ENCODE measurements at regions not wholly inside any gene's neighbourhood (a gene's known extent, or its start where the extent isn't known, plus 50 kb on each side); places are given as distances from the start of the nearest gene placed in this dataset.

- H3K9me3 Mint-ChIP-seq: peaks cover 0 to 4% (median 0%) of the 10 kb centered on the region in 7 donors
- peaks cover 4% of the 10 kb centered on the region for H3K27me3 Mint-ChIP-seq
- Histone ChIP-seq H3K27ac (ENCODE audit: insufficient read depth, low read length, poor library complexity, severe bottlenecking) (no peak overlapping the region), H3K9me3 (ENCODE audit: control insufficient read depth in 2 of 2, low read length in 2 of 2) (no peaks in the 10 kb centered on the region), H3K27me3 (ENCODE audit: control insufficient read depth, insufficient read depth, low read length) (no peaks in the 10 kb centered on the region), H3K4me3 (ENCODE audit: low read depth, low read length) (no peak overlapping the region), H3K4me1 (ENCODE audit: control insufficient read depth, insufficient read depth, low read length, poor library complexity, severe bottlenecking) (no peaks in the 10 kb centered on the region), H3K36me3 (ENCODE audit: control insufficient read depth, insufficient read depth, low read length) (no peaks in the 10 kb centered on the region)
- ATAC-seq (ENCODE audit: low read depth in 2 of 2) (no peak), DNase-seq (no peak)
- no peaks in the 10 kb centered on the region for H3K4me1 Mint-ChIP-seq
- H3K27ac Mint-ChIP-seq: no peak overlapping the region
- no peaks in the 10 kb centered on the region for H3K36me3 Mint-ChIP-seq
- no peak overlapping the region for H3K4me3 Mint-ChIP-seq
These were observed 819.3 kb upstream of the CELF2 start for GRCh38 chr10:10198363-10198762.

GRCh38 chr10:10204415-10204814 lies 813.3 kb upstream of the CELF2 start:
- Mint-ChIP-seq H3K27me3 (no peaks in the 10 kb centered on the region), H3K27ac (no peak overlapping the region), H3K36me3 (no peaks in the 10 kb centered on the region), H3K9me3 (peaks cover 0 to 15% (median 4%) of the 10 kb centered on the region in 7 donors), H3K4me1 (no peaks in the 10 kb centered on the region), H3K4me3 (no peak overlapping the region)
- no peak for ATAC-seq (ENCODE audit: low read depth in 2 of 2)
- H3K4me1 ChIP-seq (ENCODE audit: control insufficient read depth, insufficient read depth, low read length, poor library complexity, severe bottlenecking): no peaks in the 10 kb centered on the region
- DNase-seq: no peak
- H3K27me3 ChIP-seq (ENCODE audit: control insufficient read depth, insufficient read depth, low read length): no peaks in the 10 kb centered on the region
- H3K9me3 ChIP-seq (ENCODE audit: control insufficient read depth in 2 of 2, low read length in 2 of 2): peaks cover 0 to 3% of the 10 kb centered on the region in 2 experiments
- H3K27ac ChIP-seq (ENCODE audit: insufficient read depth, low read length, poor library complexity, severe bottlenecking): no peak overlapping the region
- no peak overlapping the region for H3K4me3 ChIP-seq (ENCODE audit: low read depth, low read length)
- H3K36me3 ChIP-seq (ENCODE audit: control insufficient read depth, insufficient read depth, low read length): no peaks in the 10 kb centered on the region

GRCh38 chr10:10205906-10206305 lies 811.8 kb upstream of the CELF2 start:
- H3K36me3 ChIP-seq (ENCODE audit: control insufficient read depth, insufficient read depth, low read length): no peaks in the 10 kb centered on the region
- Mint-ChIP-seq H3K27me3 (no peaks in the 10 kb centered on the region), H3K4me1 (no peaks in the 10 kb centered on the region), H3K36me3 (no peaks in the 10 kb centered on the region), H3K27ac (no peak overlapping the region), H3K9me3 (peaks cover 0 to 15% (median 4%) of the 10 kb centered on the region in 7 donors), H3K4me3 (no peak overlapping the region)
- no peaks in the 10 kb centered on the region for H3K4me1 ChIP-seq (ENCODE audit: control insufficient read depth, insufficient read depth, low read length, poor library complexity, severe bottlenecking)
- no peak overlapping the region for H3K4me3 ChIP-seq (ENCODE audit: low read depth, low read length)
- no peak overlapping the region for H3K27ac ChIP-seq (ENCODE audit: insufficient read depth, low read length, poor library complexity, severe bottlenecking)
- H3K9me3 ChIP-seq (ENCODE audit: control insufficient read depth in 2 of 2, low read length in 2 of 2): peaks cover 0 to 3% of the 10 kb centered on the region in 2 experiments
- DNase-seq (no peak), ATAC-seq (ENCODE audit: low read depth in 2 of 2) (no peak)
- H3K27me3 ChIP-seq (ENCODE audit: control insufficient read depth, insufficient read depth, low read length): no peaks in the 10 kb centered on the region

GRCh38 chr10:10207538-10207937 lies 810.1 kb upstream of the CELF2 start:
- H3K4me1 ChIP-seq (ENCODE audit: control insufficient read depth, insufficient read depth, low read length, poor library complexity, severe bottlenecking): no peaks in the 10 kb centered on the region
- no peak overlapping the region for H3K4me3 Mint-ChIP-seq
- DNase-seq (no peak), ATAC-seq (ENCODE audit: low read depth in 2 of 2) (no peak)
- no peaks in the 10 kb centered on the region for H3K36me3 Mint-ChIP-seq
- H3K27me3 Mint-ChIP-seq: no peaks in the 10 kb centered on the region
- no peaks in the 10 kb centered on the region for H3K36me3 ChIP-seq (ENCODE audit: control insufficient read depth, insufficient read depth, low read length)
- peaks cover 0 to 15% (median 4%) of the 10 kb centered on the region in 7 donors for H3K9me3 Mint-ChIP-seq
- no peak overlapping the region for H3K4me3 ChIP-seq (ENCODE audit: low read depth, low read length)
- no peaks in the 10 kb centered on the region for H3K27me3 ChIP-seq (ENCODE audit: control insufficient read depth, insufficient read depth, low read length)
- H3K27ac ChIP-seq (ENCODE audit: insufficient read depth, low read length, poor library complexity, severe bottlenecking): no peak overlapping the region
- H3K4me1 Mint-ChIP-seq: no peaks in the 10 kb centered on the region
- no peak overlapping the region for H3K27ac Mint-ChIP-seq
- H3K9me3 ChIP-seq (ENCODE audit: control insufficient read depth in 2 of 2, low read length in 2 of 2): peaks cover 0 to 3% of the 10 kb centered on the region in 2 experiments

- Mint-ChIP-seq H3K36me3 (no peaks in the 10 kb centered on the region), H3K27ac (no peak overlapping the region)
- ATAC-seq (ENCODE audit: low read depth in 2 of 2): no peak
These were observed 809.5 kb upstream of the CELF2 start for GRCh38 chr10:10208196-10208595.

GRCh38 chr10:10209167-10209566 lies 808.5 kb upstream of the CELF2 start:
- no peak overlapping the region for H3K4me3 ChIP-seq (ENCODE audit: low read depth, low read length)
- ATAC-seq (ENCODE audit: low read depth in 2 of 2): no peak
- no peak overlapping the region for H3K27ac ChIP-seq (ENCODE audit: insufficient read depth, low read length, poor library complexity, severe bottlenecking)
- Mint-ChIP-seq H3K27me3 (no peaks in the 10 kb centered on the region), H3K27ac (no peak overlapping the region), H3K9me3 (peaks cover 0 to 12% (median 4%) of the 10 kb centered on the region in 7 donors), H3K4me3 (no peak overlapping the region), H3K4me1 (no peaks in the 10 kb centered on the region), H3K36me3 (no peaks in the 10 kb centered on the region)
- no peaks in the 10 kb centered on the region for H3K36me3 ChIP-seq (ENCODE audit: control insufficient read depth, insufficient read depth, low read length)
- peaks cover 0 to 3% of the 10 kb centered on the region in 2 experiments for H3K9me3 ChIP-seq (ENCODE audit: control insufficient read depth in 2 of 2, low read length in 2 of 2)
- H3K27me3 ChIP-seq (ENCODE audit: control insufficient read depth, insufficient read depth, low read length): no peaks in the 10 kb centered on the region
- no peaks in the 10 kb centered on the region for H3K4me1 ChIP-seq (ENCODE audit: control insufficient read depth, insufficient read depth, low read length, poor library complexity, severe bottlenecking)
- no peak for DNase-seq

More at GRCh38 chr10:10208196-10208595, 809.5 kb upstream of the CELF2 start:
- H3K4me3 ChIP-seq (ENCODE audit: low read depth, low read length): no peak overlapping the region
- H3K27me3 ChIP-seq (ENCODE audit: control insufficient read depth, insufficient read depth, low read length): no peaks in the 10 kb centered on the region
- peaks cover 0 to 15% (median 4%) of the 10 kb centered on the region in 7 donors for H3K9me3 Mint-ChIP-seq
- no peak for DNase-seq
- H3K9me3 ChIP-seq (ENCODE audit: control insufficient read depth in 2 of 2, low read length in 2 of 2): peaks cover 0 to 3% of the 10 kb centered on the region in 2 experiments
- no peak overlapping the region for H3K4me3 Mint-ChIP-seq
- H3K27ac ChIP-seq (ENCODE audit: insufficient read depth, low read length, poor library complexity, severe bottlenecking): no peak overlapping the region
- H3K4me1 Mint-ChIP-seq: no peaks in the 10 kb centered on the region
- no peaks in the 10 kb centered on the region for H3K4me1 ChIP-seq (ENCODE audit: control insufficient read depth, insufficient read depth, low read length, poor library complexity, severe bottlenecking)
- no peaks in the 10 kb centered on the region for H3K36me3 ChIP-seq (ENCODE audit: control insufficient read depth, insufficient read depth, low read length)
- H3K27me3 Mint-ChIP-seq: no peaks in the 10 kb centered on the region

GRCh38 chr10:10211409-10211808 lies 806.3 kb upstream of the CELF2 start:
- Mint-ChIP-seq H3K27ac (no peak overlapping the region), H3K4me1 (no peaks in the 10 kb centered on the region), H3K9me3 (peaks cover 0 to 7% (median 4%) of the 10 kb centered on the region in 7 donors), H3K4me3 (no peak overlapping the region), H3K36me3 (no peaks in the 10 kb centered on the region), H3K27me3 (no peaks in the 10 kb centered on the region)
- Histone ChIP-seq H3K36me3 (ENCODE audit: control insufficient read depth, insufficient read depth, low read length) (no peaks in the 10 kb centered on the region), H3K27ac (ENCODE audit: insufficient read depth, low read length, poor library complexity, severe bottlenecking) (no peak overlapping the region), H3K4me1 (ENCODE audit: control insufficient read depth, insufficient read depth, low read length, poor library complexity, severe bottlenecking) (no peaks in the 10 kb centered on the region), H3K27me3 (ENCODE audit: control insufficient read depth, insufficient read depth, low read length) (no peaks in the 10 kb centered on the region), H3K4me3 (ENCODE audit: low read depth, low read length) (no peak overlapping the region), H3K9me3 (ENCODE audit: control insufficient read depth in 2 of 2, low read length in 2 of 2) (no peaks in the 10 kb centered on the region)
- DNase-seq (no peak), ATAC-seq (ENCODE audit: low read depth in 2 of 2) (no peak)

- H3K27me3 Mint-ChIP-seq: no peaks in the 10 kb centered on the region
- no peak for ATAC-seq (ENCODE audit: low read depth in 2 of 2)
- DNase-seq: no peak
- Histone ChIP-seq H3K27ac (ENCODE audit: insufficient read depth, low read length, poor library complexity, severe bottlenecking) (no peak overlapping the region), H3K4me1 (ENCODE audit: control insufficient read depth, insufficient read depth, low read length, poor library complexity, severe bottlenecking) (no peaks in the 10 kb centered on the region), H3K36me3 (ENCODE audit: control insufficient read depth, insufficient read depth, low read length) (no peaks in the 10 kb centered on the region), H3K9me3 (ENCODE audit: control insufficient read depth in 2 of 2, low read length in 2 of 2) (no peaks in the 10 kb centered on the region), H3K27me3 (ENCODE audit: control insufficient read depth, insufficient read depth, low read length) (no peaks in the 10 kb centered on the region), H3K4me3 (ENCODE audit: low read depth, low read length) (no peak overlapping the region)
- no peaks in the 10 kb centered on the region for H3K36me3 Mint-ChIP-seq
- H3K4me1 Mint-ChIP-seq: no peaks in the 10 kb centered on the region
- no peak overlapping the region for H3K27ac Mint-ChIP-seq
- H3K9me3 Mint-ChIP-seq: peaks cover 0 to 2% (median 0%) of the 10 kb centered on the region in 7 donors
- H3K4me3 Mint-ChIP-seq: no peak overlapping the region
These were observed 804.4 kb upstream of the CELF2 start for GRCh38 chr10:10213237-10213636.
